ENCODE measurements at regions not wholly inside any gene's neighbourhood (a gene's known extent, or its start where the extent isn't known, plus 50 kb on each side); places are given as distances from the start of the nearest gene placed in this dataset.

GRCh38 chr14:101150039-101150610 is 246.6 kb upstream of the RTL1 start:
- no peaks in the 10 kb centered on the region for H3K36me3 Mint-ChIP-seq (ENCODE audit: insufficient read depth)
- no peak overlapping the region for H3K27ac Mint-ChIP-seq
- no peak overlapping the region for H3K4me3 Mint-ChIP-seq
- H3K9me3 Mint-ChIP-seq = peaks cover 0 to 3% of the 10 kb centered on the region in 2 donors
- DNase-seq (no peak), ATAC-seq (replicated peaks) (no peak)
- H3K27me3 Mint-ChIP-seq = peaks cover 38 to 42% of the 10 kb centered on the region in 2 donors
- H3K4me1 Mint-ChIP-seq (ENCODE audit: low read depth in 2 of 2) = no peaks in the 10 kb centered on the region

DNA sequence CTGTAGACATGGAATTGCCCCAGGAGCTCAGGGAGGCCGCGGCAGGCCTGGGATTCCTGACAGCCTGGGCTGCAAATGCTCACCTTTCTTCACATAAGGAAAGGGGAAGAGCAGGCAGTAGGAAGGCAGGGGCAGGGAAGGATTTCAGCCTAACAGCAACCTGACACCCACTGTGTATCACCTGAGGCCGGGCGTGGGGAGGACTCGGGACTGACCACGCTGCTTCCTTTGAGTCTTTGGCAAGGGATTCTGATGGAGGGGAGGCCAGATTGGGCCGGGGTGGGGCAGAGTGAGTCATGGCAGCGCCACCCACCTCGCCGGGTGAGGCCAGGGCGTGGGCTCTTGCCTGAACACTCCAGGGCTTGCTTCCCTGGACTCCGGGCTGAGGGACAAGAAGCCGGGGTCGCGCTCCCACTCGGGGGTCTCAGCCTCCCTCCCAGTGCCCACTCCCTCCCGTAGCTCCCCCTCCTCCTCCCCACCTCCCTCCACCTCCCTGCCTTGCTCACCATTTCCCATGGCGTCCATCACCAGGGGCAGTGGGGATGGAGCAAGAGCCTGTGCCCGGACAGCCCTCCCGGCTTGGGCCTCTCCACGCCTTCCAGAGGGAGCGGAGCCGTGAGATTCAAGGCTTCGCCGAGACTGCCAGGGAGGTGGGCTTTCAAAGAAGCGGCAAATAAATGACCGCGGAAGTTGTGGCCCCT is 247.9 kb upstream of the RTL1 start:
- DNase-seq (no peak), ATAC-seq (replicated peaks) (no peak)
- H3K9me3 Mint-ChIP-seq = peaks cover 0 to 3% of the 10 kb centered on the region in 2 donors
- H3K36me3 Mint-ChIP-seq (ENCODE audit: insufficient read depth) = no peaks in the 10 kb centered on the region
- no peak overlapping the region for H3K27ac Mint-ChIP-seq
- H3K27me3 Mint-ChIP-seq = peaks cover 45 to 52% of the 10 kb centered on the region in 2 donors
- H3K4me3 Mint-ChIP-seq = no peak overlapping the region
- H3K4me1 Mint-ChIP-seq (ENCODE audit: low read depth in 2 of 2) = no peaks in the 10 kb centered on the region

- no peak overlapping the region for H3K27ac Mint-ChIP-seq
- no peak for ATAC-seq (replicated peaks)
- DNase-seq = no peak
- H3K9me3 Mint-ChIP-seq = peaks cover 0 to 3% of the 10 kb centered on the region in 2 donors
- no peaks in the 10 kb centered on the region for H3K36me3 Mint-ChIP-seq (ENCODE audit: insufficient read depth)
- H3K27me3 Mint-ChIP-seq = peaks cover 49 to 52% of the 10 kb centered on the region in 2 donors
- H3K4me3 Mint-ChIP-seq = no peak overlapping the region
- no peaks in the 10 kb centered on the region for H3K4me1 Mint-ChIP-seq (ENCODE audit: low read depth in 2 of 2)
Observed at GRCh38 chr14:101151927-101152305, 248.4 kb upstream of the RTL1 start.

- Mint-ChIP-seq H3K36me3 (ENCODE audit: insufficient read depth) (no peaks in the 10 kb centered on the region), H3K9me3 (peaks cover 0 to 2% of the 10 kb centered on the region in 2 donors), H3K27me3 (peaks cover 49 to 59% of the 10 kb centered on the region in 2 donors), H3K27ac (no peak overlapping the region), H3K4me1 (ENCODE audit: low read depth in 2 of 2) (no peaks in the 10 kb centered on the region), H3K4me3 (no peak overlapping the region)
- DNase-seq (no peak), ATAC-seq (replicated peaks) (no peak)
Observed at GRCh38 chr14:101152855-101153254, 249.3 kb upstream of the RTL1 start.

DNA sequence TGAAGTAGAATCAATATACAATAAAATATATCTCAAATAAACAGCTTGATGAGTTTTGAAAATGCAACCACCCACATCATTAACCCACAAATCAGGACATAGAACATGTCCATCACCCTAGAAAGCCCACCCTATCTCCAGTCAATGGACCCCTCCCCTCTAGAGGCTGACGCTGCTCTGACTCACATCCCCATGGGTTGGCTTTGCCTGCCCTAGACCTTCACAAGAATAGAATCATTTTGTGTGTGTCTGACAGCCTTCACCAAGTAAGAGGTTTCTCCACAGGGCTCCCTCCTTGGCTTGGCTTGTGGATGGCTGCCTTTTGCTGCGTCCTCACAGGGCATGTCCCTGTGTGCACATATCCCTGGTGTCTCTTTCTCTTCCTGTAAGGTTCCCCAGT is 250.2 kb upstream of the RTL1 start:
- Mint-ChIP-seq H3K27me3 (peaks cover 44 to 66% of the 10 kb centered on the region in 2 donors), H3K36me3 (ENCODE audit: insufficient read depth) (no peaks in the 10 kb centered on the region), H3K4me3 (no peak overlapping the region), H3K9me3 (no peaks in the 10 kb centered on the region), H3K4me1 (ENCODE audit: low read depth in 2 of 2) (no peaks in the 10 kb centered on the region), H3K27ac (no peak overlapping the region)
- ATAC-seq (replicated peaks) (no peak), DNase-seq (no peak)

GRCh38 chr14:101155575-101155974 is 252.1 kb upstream of the RTL1 start:
- H3K4me3 Mint-ChIP-seq = no peak overlapping the region
- DNase-seq = no peak
- H3K9me3 Mint-ChIP-seq = no peaks in the 10 kb centered on the region
- peaks cover 52 to 75% of the 10 kb centered on the region in 2 donors for H3K27me3 Mint-ChIP-seq
- H3K36me3 Mint-ChIP-seq (ENCODE audit: insufficient read depth) = no peaks in the 10 kb centered on the region
- H3K27ac Mint-ChIP-seq = no peak overlapping the region
- no peak for ATAC-seq (replicated peaks)
- H3K4me1 Mint-ChIP-seq (ENCODE audit: low read depth in 2 of 2) = no peaks in the 10 kb centered on the region

- H3K27me3 Mint-ChIP-seq = peaks cover 33 to 38% of the 10 kb centered on the region in 2 donors
Observed at GRCh38 chr14:101167428-101167827, 263.9 kb upstream of the RTL1 start.

GRCh38 chr14:101169267-101169666 is 265.7 kb upstream of the RTL1 start:
- Mint-ChIP-seq H3K27ac (no peak overlapping the region), H3K36me3 (ENCODE audit: insufficient read depth) (peaks cover 3% of the 10 kb centered on the region), H3K9me3 (peaks cover 6 to 10% of the 10 kb centered on the region in 2 donors), H3K4me3 (no peak overlapping the region), H3K4me1 (ENCODE audit: low read depth in 2 of 2) (no peaks in the 10 kb centered on the region), H3K27me3 (peaks cover 33 to 44% of the 10 kb centered on the region in 2 donors)
- DNase-seq (no peak), ATAC-seq (replicated peaks) (no peak)

More at GRCh38 chr14:101167428-101167827, 263.9 kb upstream of the RTL1 start:
- ATAC-seq (replicated peaks) (no peak), DNase-seq (no peak)
- no peak overlapping the region for H3K4me3 Mint-ChIP-seq
- no peak overlapping the region for H3K27ac Mint-ChIP-seq
- peaks cover 3% of the 10 kb centered on the region for H3K36me3 Mint-ChIP-seq (ENCODE audit: insufficient read depth)
- peaks cover 6 to 10% of the 10 kb centered on the region in 2 donors for H3K9me3 Mint-ChIP-seq
- no peaks in the 10 kb centered on the region for H3K4me1 Mint-ChIP-seq (ENCODE audit: low read depth in 2 of 2)

- H3K4me3 Mint-ChIP-seq = no peak overlapping the region
- ATAC-seq (replicated peaks) (no peak), DNase-seq (no peak)
- H3K27me3 Mint-ChIP-seq = peaks cover 26 to 45% of the 10 kb centered on the region in 2 donors
- H3K27ac Mint-ChIP-seq = no peak overlapping the region
- H3K4me1 Mint-ChIP-seq (ENCODE audit: low read depth in 2 of 2) = no peaks in the 10 kb centered on the region
- peaks cover 0 to 4% of the 10 kb centered on the region in 2 donors for H3K9me3 Mint-ChIP-seq
- peaks cover 3% of the 10 kb centered on the region for H3K36me3 Mint-ChIP-seq (ENCODE audit: insufficient read depth)
Observed at GRCh38 chr14:101171650-101172049, 268.1 kb upstream of the RTL1 start.

DNA sequence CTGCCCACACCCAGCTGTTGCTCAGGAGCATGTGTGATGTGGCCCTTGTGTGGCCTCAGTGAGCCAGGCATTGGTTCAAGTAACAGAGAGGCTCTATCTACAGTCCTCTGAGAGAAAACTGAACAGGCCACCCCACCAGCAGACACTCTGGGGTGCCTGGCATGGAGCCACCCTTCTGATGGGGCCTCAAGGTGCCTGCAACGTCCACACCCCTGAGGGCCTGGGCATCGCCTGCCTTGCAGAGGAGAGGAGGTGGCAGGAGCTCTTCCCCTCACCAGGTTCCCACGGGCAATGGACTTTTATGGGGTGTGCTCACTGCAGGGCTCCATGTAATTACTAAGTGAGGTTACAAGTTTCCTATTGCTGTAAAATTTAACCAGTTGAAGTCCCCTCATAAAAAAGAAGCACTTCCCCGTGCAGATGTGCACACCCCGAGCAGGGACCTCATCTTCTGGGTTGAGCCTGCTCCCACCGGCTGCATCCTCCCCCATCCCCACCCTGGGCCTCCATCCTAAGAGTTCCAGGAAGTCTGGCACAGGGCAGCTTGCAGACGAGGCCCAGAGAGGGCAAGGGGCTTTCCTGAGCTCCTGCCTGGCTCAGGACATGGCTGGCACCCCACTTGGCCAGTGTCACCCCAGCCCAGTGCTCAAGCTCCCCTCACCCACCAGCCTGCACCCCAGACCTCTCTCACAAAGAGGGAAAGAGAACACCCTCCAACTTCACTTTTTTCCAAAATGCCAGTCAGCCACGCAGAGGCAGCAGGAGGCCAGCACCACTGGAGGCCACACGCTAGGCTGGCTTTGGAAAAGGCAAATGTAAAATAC is 270.4 kb upstream of the RTL1 start:
- peaks cover 3% of the 10 kb centered on the region for H3K36me3 Mint-ChIP-seq (ENCODE audit: insufficient read depth)
- ATAC-seq (replicated peaks) = no peak
- H3K4me1 Mint-ChIP-seq (ENCODE audit: low read depth in 2 of 2) = no peaks in the 10 kb centered on the region
- H3K27ac Mint-ChIP-seq = no peak overlapping the region
- H3K9me3 Mint-ChIP-seq = no peaks in the 10 kb centered on the region
- DNase-seq = no peak
- H3K27me3 Mint-ChIP-seq = peaks cover 26 to 52% of the 10 kb centered on the region in 2 donors
- H3K4me3 Mint-ChIP-seq = no peak overlapping the region

- Mint-ChIP-seq H3K4me3 (no peak overlapping the region), H3K27me3 (peaks cover 26 to 52% of the 10 kb centered on the region in 2 donors), H3K36me3 (ENCODE audit: insufficient read depth) (peaks cover 3% of the 10 kb centered on the region), H3K9me3 (no peaks in the 10 kb centered on the region), H3K27ac (no peak overlapping the region), H3K4me1 (ENCODE audit: low read depth in 2 of 2) (no peaks in the 10 kb centered on the region)
- no peak for ATAC-seq (replicated peaks)
- no peak for DNase-seq
Observed at GRCh38 chr14:101174522-101174838, 271.0 kb upstream of the RTL1 start.

- DNase-seq = no peak
- ATAC-seq (replicated peaks) = no peak
- Mint-ChIP-seq H3K4me3 (no peak overlapping the region), H3K27me3 (peaks cover 26 to 49% of the 10 kb centered on the region in 2 donors), H3K36me3 (ENCODE audit: insufficient read depth) (peaks cover 3% of the 10 kb centered on the region), H3K27ac (no peak overlapping the region), H3K4me1 (ENCODE audit: low read depth in 2 of 2) (no peaks in the 10 kb centered on the region), H3K9me3 (no peaks in the 10 kb centered on the region)
Observed at GRCh38 chr14:101174980-101175606, 271.6 kb upstream of the RTL1 start.

GRCh38 chr14:101175731-101176534 is 272.4 kb upstream of the RTL1 start:
- H3K9me3 Mint-ChIP-seq = no peaks in the 10 kb centered on the region
- no peaks in the 10 kb centered on the region for H3K4me1 Mint-ChIP-seq (ENCODE audit: low read depth in 2 of 2)
- no peak for DNase-seq
- H3K4me3 Mint-ChIP-seq = no peak overlapping the region
- H3K27me3 Mint-ChIP-seq = peaks cover 24 to 41% of the 10 kb centered on the region in 2 donors
- peaks cover 3% of the 10 kb centered on the region for H3K36me3 Mint-ChIP-seq (ENCODE audit: insufficient read depth)
- H3K27ac Mint-ChIP-seq = no peak overlapping the region
- ATAC-seq (replicated peaks) = no peak
